Ascending aorta (tissue), 2 donors: ENCODE measurements at regions not wholly inside any gene's neighbourhood (a gene's known extent, or its start where the extent isn't known, plus 50 kb on each side); places are given as distances from the start of the nearest gene placed in this dataset.

ENCODE experiments used
- DNase-seq, 2 donors: peaks; one replicate each; pipeline ENCODE4 v3.0.0-alpha.2; 2019; ENCODE audit warnings: low spot score in 2 of 2
- H3K27ac ChIP-seq, 2 donors: fragments of 200-600 bp; sonication (generic); one replicate each; pipeline ENCODE4 v1.5.1; 2016 to 2017; ENCODE audit warnings: mild to moderate bottlenecking in 1 of 2
- H3K27me3 ChIP-seq: fragments of 200-600 bp; sonication (generic); one replicate; pipeline ENCODE4 v1.5.1; 2017
- H3K36me3 ChIP-seq, 2 donors: fragments of 200-600 bp; sonication (generic); one replicate each; pipeline ENCODE4 v1.5.1; 2016
- H3K4me1 ChIP-seq, 2 donors: fragments of 200-600 bp; sonication (generic); one replicate each; pipeline ENCODE4 v1.5.1; 2016 to 2017; ENCODE audit warnings: mild to moderate bottlenecking in 1 of 2
- H3K4me3 ChIP-seq, 2 donors: fragments of 200-600 bp; sonication (generic); one replicate each; pipeline ENCODE4 v1.5.1; 2016 to 2017; ENCODE audit warnings: mild to moderate bottlenecking in 1 of 2
- H3K9me3 ChIP-seq, 2 donors: fragments of 200-600 bp; sonication (generic); one replicate each; pipeline ENCODE4 v1.5.1; 2016
- intact Hi-C: fragments of 100-400 bp; cut with DNase I; formaldehyde crosslinking; loops from one replicate; pipeline ENCODE4 v1.15.1; 2023
- TF ChIP-seq, protein P1 (sequence below), 3 experiments: fragments of 200-600 bp in 2 of 3; fragments of 450-650 bp in 1 of 3; sonication (generic) in 2 of 3; IDR thresholded peaks; one replicate each; pipeline ENCODE4 v1.5.1; 2016 to 2019; ENCODE audit warnings: antibody characterized with exemption in 3 of 3, mild to moderate bottlenecking in 1 of 3, moderate library complexity in 1 of 3

GRCh38 chr20:7240490-7240889, 473.0 kb downstream of the BMP2 start:
- H3K4me1 ChIP-seq, result no peaks in the 10 kb centered on the region
- no peaks in the 10 kb centered on the region for H3K27me3 ChIP-seq
- no peaks in the 10 kb centered on the region for H3K9me3 ChIP-seq
- H3K27ac ChIP-seq, result no peak overlapping the region
- no peaks in the 10 kb centered on the region for H3K36me3 ChIP-seq
- no peak overlapping the region for H3K4me3 ChIP-seq
- DNase-seq, result no peak
- intact Hi-C loops, result no loop called here
- TF ChIP-seq, protein P1, sequence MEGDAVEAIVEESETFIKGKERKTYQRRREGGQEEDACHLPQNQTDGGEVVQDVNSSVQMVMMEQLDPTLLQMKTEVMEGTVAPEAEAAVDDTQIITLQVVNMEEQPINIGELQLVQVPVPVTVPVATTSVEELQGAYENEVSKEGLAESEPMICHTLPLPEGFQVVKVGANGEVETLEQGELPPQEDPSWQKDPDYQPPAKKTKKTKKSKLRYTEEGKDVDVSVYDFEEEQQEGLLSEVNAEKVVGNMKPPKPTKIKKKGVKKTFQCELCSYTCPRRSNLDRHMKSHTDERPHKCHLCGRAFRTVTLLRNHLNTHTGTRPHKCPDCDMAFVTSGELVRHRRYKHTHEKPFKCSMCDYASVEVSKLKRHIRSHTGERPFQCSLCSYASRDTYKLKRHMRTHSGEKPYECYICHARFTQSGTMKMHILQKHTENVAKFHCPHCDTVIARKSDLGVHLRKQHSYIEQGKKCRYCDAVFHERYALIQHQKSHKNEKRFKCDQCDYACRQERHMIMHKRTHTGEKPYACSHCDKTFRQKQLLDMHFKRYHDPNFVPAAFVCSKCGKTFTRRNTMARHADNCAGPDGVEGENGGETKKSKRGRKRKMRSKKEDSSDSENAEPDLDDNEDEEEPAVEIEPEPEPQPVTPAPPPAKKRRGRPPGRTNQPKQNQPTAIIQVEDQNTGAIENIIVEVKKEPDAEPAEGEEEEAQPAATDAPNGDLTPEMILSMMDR (IDR thresholded peaks at IDR 0.05), result no peak

DNA sequence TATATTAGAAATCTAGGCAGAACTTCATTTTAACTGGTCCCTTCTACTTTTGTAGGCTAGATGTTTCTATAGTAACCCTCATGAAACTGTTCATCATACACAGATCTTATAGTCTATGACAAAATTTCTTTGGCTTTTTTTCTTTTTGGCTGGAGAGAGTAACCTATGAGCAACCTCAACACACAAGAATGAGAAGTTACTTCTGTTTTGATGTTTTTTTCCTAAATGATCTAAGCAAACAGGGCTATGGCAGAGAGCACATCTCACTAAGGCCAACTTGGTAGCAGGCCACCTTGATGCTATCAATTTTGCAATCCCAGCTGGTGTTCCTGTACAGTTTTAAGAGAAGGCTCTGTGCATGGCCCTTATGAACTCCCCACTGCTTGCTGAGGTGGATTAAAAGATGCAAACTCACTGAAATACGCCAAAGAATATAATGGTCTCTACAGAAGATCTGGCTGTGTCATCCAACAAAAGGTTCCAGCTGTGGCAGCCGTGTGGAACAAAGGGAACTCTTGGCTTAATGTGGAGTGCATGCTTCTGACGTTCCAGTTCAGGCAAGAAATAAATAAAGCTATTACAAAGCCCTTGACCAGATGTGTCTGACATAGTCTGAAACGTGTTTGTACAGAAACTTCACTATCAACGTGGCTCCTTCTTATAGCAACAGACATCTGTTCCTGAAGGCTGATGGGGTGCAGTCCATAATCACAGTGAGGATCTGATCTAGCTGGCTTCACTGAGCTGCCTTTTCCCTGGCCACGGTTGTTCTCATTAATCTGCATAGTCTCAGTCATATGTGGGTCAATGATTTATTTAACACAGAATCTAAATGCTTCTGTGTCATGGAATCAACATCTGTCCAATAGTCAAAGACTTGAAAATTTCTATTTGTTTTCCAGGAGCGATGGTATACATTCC, 481.1 kb downstream of the BMP2 start:
- TF ChIP-seq, protein P1 (IDR thresholded peaks at IDR 0.05), result no peak

DNA sequence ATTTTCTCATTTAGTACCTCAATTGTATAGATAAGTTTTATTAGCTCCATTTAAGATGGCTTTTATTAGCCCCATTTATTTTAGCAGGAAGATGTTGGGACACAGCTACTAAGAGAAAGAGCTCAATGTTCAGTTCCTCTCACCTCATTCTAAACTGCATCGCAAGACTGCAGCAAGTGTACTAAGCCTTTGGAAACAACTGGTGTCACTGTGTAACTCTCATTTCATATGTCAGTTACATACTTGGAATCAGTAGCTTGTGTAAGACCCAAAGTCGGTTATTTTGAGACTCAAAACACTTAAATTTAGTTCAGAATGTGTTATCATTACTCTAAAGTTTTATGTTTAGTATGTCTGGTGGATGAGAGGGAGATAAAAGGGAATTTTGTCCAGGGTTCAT, 482.9 kb downstream of the BMP2 start:
- no peaks in the 10 kb centered on the region for H3K27me3 ChIP-seq
- TF ChIP-seq, protein P1 (IDR thresholded peaks at IDR 0.05), result no peak
- H3K9me3 ChIP-seq, result no peaks in the 10 kb centered on the region
- H3K36me3 ChIP-seq, result no peaks in the 10 kb centered on the region
- no peak overlapping the region for H3K27ac ChIP-seq
- DNase-seq, result no peak
- no peaks in the 10 kb centered on the region for H3K4me1 ChIP-seq
- no peak overlapping the region for H3K4me3 ChIP-seq
- intact Hi-C loops, result no loop called here

More for the DNA sequence above, 481.1 kb downstream of the BMP2 start:
- no peak overlapping the region for H3K4me3 ChIP-seq
- no peak for DNase-seq
- intact Hi-C loops, result no loop called here
- no peaks in the 10 kb centered on the region for H3K4me1 ChIP-seq
- H3K9me3 ChIP-seq, result no peaks in the 10 kb centered on the region
- H3K27me3 ChIP-seq, result no peaks in the 10 kb centered on the region
- H3K27ac ChIP-seq, result no peak overlapping the region
- no peaks in the 10 kb centered on the region for H3K36me3 ChIP-seq

GRCh38 chr20:7257099-7257498, 489.6 kb downstream of the BMP2 start:
- Histone ChIP-seq H3K27ac (no peak overlapping the region), H3K9me3 (no peaks in the 10 kb centered on the region), H3K4me3 (no peak overlapping the region), H3K36me3 (no peaks in the 10 kb centered on the region), H3K4me1 (no peaks in the 10 kb centered on the region), H3K27me3 (no peaks in the 10 kb centered on the region)
- no peak for DNase-seq
- TF ChIP-seq, protein P1 (IDR thresholded peaks at IDR 0.05), result no peak
- intact Hi-C loops, result no loop called here

DNA sequence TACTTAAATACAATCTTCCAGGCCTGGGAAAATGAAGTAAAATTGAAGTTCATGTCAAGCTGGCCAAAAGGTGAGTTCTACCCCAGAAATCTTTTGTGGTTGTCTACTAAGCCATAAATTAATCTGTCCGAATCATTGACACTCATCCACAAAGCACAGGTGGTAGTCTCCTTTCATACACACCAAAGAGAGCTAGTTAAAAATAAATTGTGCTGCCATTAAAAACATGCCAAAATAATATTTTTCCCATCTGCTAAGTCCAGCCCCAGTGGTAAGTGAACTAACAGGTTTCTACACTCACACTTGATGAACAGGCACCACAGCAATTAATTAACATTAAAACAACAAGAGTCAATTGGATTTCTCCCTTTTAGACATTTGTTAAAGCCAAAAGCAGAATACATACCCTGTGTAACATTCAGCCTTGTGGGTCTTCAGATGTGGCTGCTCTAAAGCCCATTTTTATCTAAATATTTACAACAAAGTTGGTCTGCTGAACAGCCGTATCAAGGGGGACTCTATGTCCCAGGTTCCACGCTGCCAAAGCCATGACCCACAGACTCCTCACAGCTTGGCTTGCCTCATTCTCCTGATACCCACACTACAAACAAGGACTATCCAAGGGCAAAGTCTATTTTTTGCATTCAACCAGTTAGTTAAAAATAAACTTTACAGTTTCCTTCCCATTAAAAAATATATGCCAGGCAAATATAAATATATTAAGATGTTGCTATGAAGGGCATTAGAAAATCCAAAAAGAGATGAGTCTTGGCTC, 490.4 kb downstream of the BMP2 start:
- TF ChIP-seq, protein P1 (IDR thresholded peaks at IDR 0.05), result no peak
- Histone ChIP-seq H3K4me3 (no peak overlapping the region), H3K4me1 (no peaks in the 10 kb centered on the region), H3K27ac (no peak overlapping the region), H3K36me3 (no peaks in the 10 kb centered on the region), H3K9me3 (no peaks in the 10 kb centered on the region), H3K27me3 (no peaks in the 10 kb centered on the region)
- DNase-seq, result no peak
- intact Hi-C loops, result no loop called here
